ENCODE measurements at regions not wholly inside any gene's neighbourhood (a gene's known extent, or its start where the extent isn't known, plus 50 kb on each side); places are given as distances from the start of the nearest gene placed in this dataset.

DNA sequence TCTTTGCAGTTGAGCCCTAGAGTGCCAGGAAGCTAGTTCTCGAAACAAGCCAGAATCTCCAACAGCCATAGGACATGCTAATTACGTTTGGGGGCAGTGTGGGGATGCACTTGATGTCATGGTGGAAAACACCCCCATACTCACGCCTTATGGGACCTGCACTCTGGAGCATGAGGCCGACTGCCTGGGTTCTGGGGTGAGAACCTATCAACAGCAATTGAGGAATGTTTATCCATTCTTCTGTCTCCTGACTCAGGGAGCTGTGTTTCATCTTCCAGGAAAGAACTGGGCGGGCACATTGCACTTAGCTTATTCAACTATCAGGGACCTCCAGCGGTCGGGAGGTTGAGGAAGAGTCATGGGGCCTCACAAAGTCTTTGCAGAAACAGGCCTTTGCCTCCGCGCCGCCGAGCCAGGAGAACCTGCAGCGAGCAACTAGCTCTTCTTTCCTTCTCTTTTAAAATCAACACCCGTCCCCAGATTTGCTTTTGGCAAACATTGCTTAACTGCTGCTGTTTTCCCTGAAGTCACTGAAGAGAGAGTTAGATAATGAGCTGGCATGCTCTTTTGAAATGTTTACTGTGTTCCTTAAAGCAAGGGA lies 226.1 kb upstream of the DIO3 start:
- Histone ChIP-seq H3K4me1 (no peaks in the 10 kb centered on the region), H3K27me3 (no peaks in the 10 kb centered on the region), H3K4me3 (no peak overlapping the region), H3K9me3 (no peaks in the 10 kb centered on the region), H3K27ac (no peak overlapping the region), H3K36me3 (no peaks in the 10 kb centered on the region)
- ATAC-seq = no peak
- TF ChIP-seq CTCF (IDR thresholded peaks at IDR 0.05) = no peak
- intact Hi-C loops (cut with DNase I) = no loop called here
- DNase-seq = no peak

DNA sequence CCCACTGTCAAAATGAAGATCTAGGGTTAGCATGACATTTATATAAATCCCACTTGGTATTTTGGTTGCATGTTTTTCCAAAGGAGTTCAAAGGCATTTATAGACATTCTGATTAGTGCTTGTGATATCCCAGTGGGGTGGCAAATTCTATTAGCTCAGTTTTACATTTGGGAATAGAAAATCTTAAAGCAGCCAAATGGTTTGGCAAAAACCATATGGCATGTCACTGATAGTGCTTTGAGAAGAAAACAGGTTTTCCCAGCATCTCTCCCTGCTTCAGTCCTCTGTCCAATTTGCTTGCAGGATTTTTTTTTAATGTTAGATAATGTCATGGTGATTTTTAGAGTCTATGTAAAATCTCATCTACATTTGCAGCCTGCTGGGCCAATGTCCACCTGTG lies 225.1 kb upstream of the DIO3 start:
- intact Hi-C loops (cut with DNase I) = no loop called here
- no peak for TF ChIP-seq CTCF (IDR thresholded peaks at IDR 0.05)
- no peak overlapping the region for H3K27ac ChIP-seq
- DNase-seq = no peak
- no peak overlapping the region for H3K4me3 ChIP-seq
- ATAC-seq = no peak
- no peaks in the 10 kb centered on the region for H3K27me3 ChIP-seq
- no peaks in the 10 kb centered on the region for H3K9me3 ChIP-seq
- no peaks in the 10 kb centered on the region for H3K4me1 ChIP-seq
- H3K36me3 ChIP-seq = no peaks in the 10 kb centered on the region

DNA sequence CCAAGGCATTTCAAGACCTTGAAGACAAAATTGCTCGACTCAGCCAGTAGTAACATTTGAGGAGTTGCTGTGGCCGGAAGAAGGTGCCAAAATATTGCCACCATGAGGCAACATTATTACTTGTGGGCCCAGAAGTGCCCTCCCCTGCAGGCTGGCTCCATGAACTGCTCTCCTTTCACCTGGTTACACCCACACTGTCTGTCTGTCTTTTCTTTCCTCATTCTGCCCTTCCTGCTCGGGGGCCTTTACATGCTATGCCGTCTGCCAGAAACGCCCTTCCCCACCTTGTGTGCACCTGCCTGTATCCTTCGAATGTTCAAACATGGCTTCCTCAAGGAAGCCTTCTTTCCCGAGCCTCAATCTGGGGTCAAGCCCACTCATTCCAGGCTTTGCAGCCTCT lies 224.2 kb upstream of the DIO3 start:
- Histone ChIP-seq H3K9me3 (no peaks in the 10 kb centered on the region), H3K27me3 (no peaks in the 10 kb centered on the region), H3K27ac (no peak overlapping the region), H3K36me3 (no peaks in the 10 kb centered on the region), H3K4me1 (no peaks in the 10 kb centered on the region), H3K4me3 (no peak overlapping the region)
- no peak for TF ChIP-seq CTCF (IDR thresholded peaks at IDR 0.05)
- intact Hi-C loops (cut with DNase I) = no loop called here
- DNase-seq (no peak), ATAC-seq (no peak)

DNA sequence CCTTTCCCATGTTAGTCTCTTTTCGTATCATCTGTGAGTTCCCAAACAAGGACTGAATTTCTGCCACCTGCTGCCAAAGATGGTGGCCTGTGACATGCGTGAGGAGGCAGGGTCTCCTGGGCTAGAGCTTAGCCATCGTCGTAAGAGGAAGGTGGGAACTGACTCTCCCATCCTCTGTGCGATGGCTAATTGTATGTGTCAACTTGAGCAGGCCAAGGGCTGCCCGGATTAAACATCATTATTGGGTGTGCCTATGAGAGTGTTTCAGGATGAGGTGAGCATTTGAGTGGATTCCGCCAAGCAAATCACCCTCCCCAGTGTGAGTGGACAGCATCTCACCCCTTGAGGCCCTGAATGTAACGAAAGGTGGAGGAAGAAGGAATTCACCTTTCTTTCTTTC lies 220.7 kb upstream of the DIO3 start:
- H3K36me3 ChIP-seq = no peaks in the 10 kb centered on the region
- H3K4me1 ChIP-seq = no peaks in the 10 kb centered on the region
- no peaks in the 10 kb centered on the region for H3K9me3 ChIP-seq
- no peak for TF ChIP-seq CTCF (IDR thresholded peaks at IDR 0.05)
- DNase-seq = no peak
- no peak overlapping the region for H3K4me3 ChIP-seq
- intact Hi-C loops (cut with DNase I) = no loop called here
- H3K27ac ChIP-seq = no peak overlapping the region
- no peaks in the 10 kb centered on the region for H3K27me3 ChIP-seq
- ATAC-seq = no peak

GRCh38 chr14:101347893-101348777 lies 213.2 kb upstream of the DIO3 start:
- Histone ChIP-seq H3K4me1 (no peaks in the 10 kb centered on the region), H3K27ac (no peak overlapping the region), H3K4me3 (no peak overlapping the region), H3K36me3 (no peaks in the 10 kb centered on the region), H3K27me3 (no peaks in the 10 kb centered on the region), H3K9me3 (no peaks in the 10 kb centered on the region)
- ATAC-seq (no peak), DNase-seq (no peak)
- no peak for TF ChIP-seq CTCF (IDR thresholded peaks at IDR 0.05)
- intact Hi-C loops (cut with DNase I) = no loop called here

All from upper lobe of right lung (tissue), 1 donor.